ENCODE measurements at regions not wholly inside any gene's neighbourhood (a gene's known extent, or its start where the extent isn't known, plus 50 kb on each side); places are given as distances from the start of the nearest gene placed in this dataset.
"Not testable (repeated sequence)": the region's sequence is repeated elsewhere in the genome, so short reads cannot be mapped to it uniquely, and the experiment has no call there.

- H3K27me3 ChIP-seq (ENCODE audit: insufficient read depth, poor library complexity, severe bottlenecking); DNase-seq (ENCODE audit: low spot score); H3K27ac ChIP-seq (ENCODE audit: poor library complexity, severe bottlenecking); H3K36me3 ChIP-seq (ENCODE audit: low read depth); H3K4me3 ChIP-seq (ENCODE audit: severe bottlenecking); H3K4me1 ChIP-seq (ENCODE audit: insufficient read depth, poor library complexity, severe bottlenecking); ATAC-seq (ENCODE audit: low read depth); H3K9me3 ChIP-seq (ENCODE audit: severe bottlenecking): not testable (repeated sequence)
Measured at GRCh38 chr5:20759459-20759858, 771.5 kb upstream of the CDH18 start.

GRCh38 chr5:20752179-20752578 is 764.2 kb upstream of the CDH18 start:
- DNase-seq (ENCODE audit: low spot score); H3K27me3 ChIP-seq (ENCODE audit: insufficient read depth, poor library complexity, severe bottlenecking); H3K4me3 ChIP-seq (ENCODE audit: severe bottlenecking); H3K27ac ChIP-seq (ENCODE audit: poor library complexity, severe bottlenecking); ATAC-seq (ENCODE audit: low read depth); H3K9me3 ChIP-seq (ENCODE audit: severe bottlenecking); H3K4me1 ChIP-seq (ENCODE audit: insufficient read depth, poor library complexity, severe bottlenecking); H3K36me3 ChIP-seq (ENCODE audit: low read depth): not testable (repeated sequence)

- not testable (repeated sequence) for DNase-seq (ENCODE audit: low spot score); ATAC-seq (ENCODE audit: low read depth); H3K4me1 ChIP-seq (ENCODE audit: insufficient read depth, poor library complexity, severe bottlenecking); H3K4me3 ChIP-seq (ENCODE audit: severe bottlenecking); H3K9me3 ChIP-seq (ENCODE audit: severe bottlenecking); H3K36me3 ChIP-seq (ENCODE audit: low read depth); H3K27me3 ChIP-seq (ENCODE audit: insufficient read depth, poor library complexity, severe bottlenecking); H3K27ac ChIP-seq (ENCODE audit: poor library complexity, severe bottlenecking)
Measured at GRCh38 chr5:20735715-20736114, 747.7 kb upstream of the CDH18 start.

GRCh38 chr5:20732223-20732622 is 744.2 kb upstream of the CDH18 start:
- ATAC-seq (ENCODE audit: low read depth); H3K9me3 ChIP-seq (ENCODE audit: severe bottlenecking); DNase-seq (ENCODE audit: low spot score): not testable (repeated sequence)

GRCh38 chr5:20721286-20721685 is 733.3 kb upstream of the CDH18 start:
- H3K27ac ChIP-seq (ENCODE audit: poor library complexity, severe bottlenecking); H3K4me3 ChIP-seq (ENCODE audit: severe bottlenecking); H3K9me3 ChIP-seq (ENCODE audit: severe bottlenecking); H3K36me3 ChIP-seq (ENCODE audit: low read depth); DNase-seq (ENCODE audit: low spot score); H3K27me3 ChIP-seq (ENCODE audit: insufficient read depth, poor library complexity, severe bottlenecking); H3K4me1 ChIP-seq (ENCODE audit: insufficient read depth, poor library complexity, severe bottlenecking): not testable (repeated sequence)
- peak; percentile 42; the same call in 1 of the 3 replicates for ATAC-seq (ENCODE audit: low read depth)

More at GRCh38 chr5:20732223-20732622, 744.2 kb upstream of the CDH18 start:
- H3K4me3 ChIP-seq (ENCODE audit: severe bottlenecking); H3K27ac ChIP-seq (ENCODE audit: poor library complexity, severe bottlenecking); H3K27me3 ChIP-seq (ENCODE audit: insufficient read depth, poor library complexity, severe bottlenecking); H3K4me1 ChIP-seq (ENCODE audit: insufficient read depth, poor library complexity, severe bottlenecking); H3K36me3 ChIP-seq (ENCODE audit: low read depth): not testable (repeated sequence)

GRCh38 chr5:20711520-20712155 is 723.6 kb upstream of the CDH18 start:
- ATAC-seq (ENCODE audit: low read depth); H3K36me3 ChIP-seq (ENCODE audit: low read depth); H3K9me3 ChIP-seq (ENCODE audit: severe bottlenecking); H3K27me3 ChIP-seq (ENCODE audit: insufficient read depth, poor library complexity, severe bottlenecking); H3K4me3 ChIP-seq (ENCODE audit: severe bottlenecking); H3K27ac ChIP-seq (ENCODE audit: poor library complexity, severe bottlenecking); DNase-seq (ENCODE audit: low spot score); H3K4me1 ChIP-seq (ENCODE audit: insufficient read depth, poor library complexity, severe bottlenecking): not testable (repeated sequence)

GRCh38 chr5:20707634-20708033 is 719.6 kb upstream of the CDH18 start:
- H3K4me3 ChIP-seq (ENCODE audit: severe bottlenecking); H3K27me3 ChIP-seq (ENCODE audit: insufficient read depth, poor library complexity, severe bottlenecking); H3K36me3 ChIP-seq (ENCODE audit: low read depth); DNase-seq (ENCODE audit: low spot score); H3K9me3 ChIP-seq (ENCODE audit: severe bottlenecking); H3K27ac ChIP-seq (ENCODE audit: poor library complexity, severe bottlenecking); H3K4me1 ChIP-seq (ENCODE audit: insufficient read depth, poor library complexity, severe bottlenecking): not testable (repeated sequence)
- peak; percentile 17; the same call in 1 of the 3 replicates for ATAC-seq (ENCODE audit: low read depth)

GRCh38 chr5:20694121-20694520 is 706.1 kb upstream of the CDH18 start:
- DNase-seq (ENCODE audit: low spot score) (no peak), ATAC-seq (ENCODE audit: low read depth) (no peak)
- Histone ChIP-seq H3K36me3 (ENCODE audit: low read depth) (no peaks in the 10 kb centered on the region), H3K27ac (ENCODE audit: poor library complexity, severe bottlenecking) (no peak overlapping the region), H3K4me1 (ENCODE audit: insufficient read depth, poor library complexity, severe bottlenecking) (no peaks in the 10 kb centered on the region), H3K27me3 (ENCODE audit: insufficient read depth, poor library complexity, severe bottlenecking) (no peaks in the 10 kb centered on the region), H3K4me3 (ENCODE audit: severe bottlenecking) (no peak overlapping the region), H3K9me3 (ENCODE audit: severe bottlenecking) (peaks cover 2% of the 10 kb centered on the region)
- no peak for TF ChIP-seq CTCF (IDR thresholded peaks at IDR 0.05; ENCODE audit: poor library complexity, severe bottlenecking)

All from RWPE2 (cell line).